Dendritic cell treated with granulocyte-macrophage colony-stimulating factor and Interleukin-4, amounts not matched to agents 40 ng/mL and 50 ng/mL, for 4 days (primary cell): ENCODE measurements at regions not wholly inside any gene's neighbourhood (a gene's known extent, or its start where the extent isn't known, plus 50 kb on each side); places are given as distances from the start of the nearest gene placed in this dataset.

ENCODE experiments used
- H3K27ac Mint-ChIP-seq: one replicate; pipeline ENCODE4 v1.8.0; 2022; ENCODE audit warnings: mild to moderate bottlenecking, mixed read lengths
- H3K27me3 Mint-ChIP-seq: one replicate; pipeline ENCODE4 v1.8.0; 2022; ENCODE audit warnings: mild to moderate bottlenecking, mixed read lengths
- H3K36me3 Mint-ChIP-seq: one replicate; pipeline ENCODE4 v1.8.0; 2022; ENCODE audit warnings: low read depth, mixed read lengths
- H3K4me1 Mint-ChIP-seq: one replicate; pipeline ENCODE4 v1.8.0; 2022; ENCODE audit warnings: low read depth, mixed read lengths
- H3K4me3 Mint-ChIP-seq: one replicate; pipeline ENCODE4 v1.8.0; 2022; ENCODE audit warnings: mild to moderate bottlenecking, moderate library complexity, mixed read lengths
- H3K9me3 Mint-ChIP-seq: one replicate; pipeline ENCODE4 v1.8.0; 2022; ENCODE audit warnings: mixed read lengths
- intact Hi-C: fragments of 100-400 bp; cut with micrococcal nuclease; formaldehyde crosslinking; loops from one replicate; pipeline ENCODE4 v1.15.0; 2022

DNA sequence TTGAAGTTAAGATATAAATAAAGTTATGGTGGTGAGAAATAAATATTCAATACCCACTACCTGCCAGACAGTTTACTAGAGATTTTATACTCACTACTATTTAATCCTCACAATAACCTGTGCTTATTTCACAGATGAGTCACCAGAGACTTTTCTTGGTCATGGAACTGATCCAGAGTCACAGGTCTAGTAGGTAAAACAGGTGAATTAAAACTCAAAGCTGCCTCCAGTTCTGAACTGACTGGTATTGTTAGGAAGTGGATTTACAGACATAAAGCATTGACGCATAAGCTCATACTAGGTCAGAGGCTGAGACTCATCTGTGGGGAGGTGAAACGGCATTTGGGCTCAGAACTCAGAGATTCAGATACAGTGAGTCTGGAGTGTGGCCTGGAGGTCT is 1009.9 kb downstream of the AGBL1 start:
- Mint-ChIP-seq H3K27me3 (no peaks in the 10 kb centered on the region), H3K27ac (no peak overlapping the region), H3K9me3 (peaks cover 23% of the 10 kb centered on the region), H3K36me3 (no peaks in the 10 kb centered on the region), H3K4me1 (no peaks in the 10 kb centered on the region), H3K4me3 (no peak overlapping the region)
- intact Hi-C loops = no loop called here

GRCh38 chr15:87083201-87083600 is 1003.5 kb downstream of the AGBL1 start:
- Mint-ChIP-seq H3K36me3 (no peaks in the 10 kb centered on the region), H3K4me3 (no peak overlapping the region), H3K27me3 (no peaks in the 10 kb centered on the region), H3K9me3 (peaks cover 40% of the 10 kb centered on the region), H3K4me1 (no peaks in the 10 kb centered on the region), H3K27ac (no peak overlapping the region)
- intact Hi-C loops = no loop called here

- intact Hi-C loops = no loop called here
Observed at GRCh38 chr15:87082581-87082980, 1002.9 kb downstream of the AGBL1 start.

GRCh38 chr15:87080547-87080946 is 1000.9 kb downstream of the AGBL1 start:
- intact Hi-C loops = no loop called here
- Mint-ChIP-seq H3K27ac (no peak overlapping the region), H3K27me3 (no peaks in the 10 kb centered on the region), H3K4me3 (no peak overlapping the region), H3K9me3 (peaks cover 34% of the 10 kb centered on the region), H3K4me1 (no peaks in the 10 kb centered on the region), H3K36me3 (no peaks in the 10 kb centered on the region)

More at GRCh38 chr15:87082581-87082980, 1002.9 kb downstream of the AGBL1 start:
- no peaks in the 10 kb centered on the region for H3K4me1 Mint-ChIP-seq
- H3K36me3 Mint-ChIP-seq = no peaks in the 10 kb centered on the region
- no peak overlapping the region for H3K4me3 Mint-ChIP-seq
- H3K27ac Mint-ChIP-seq = no peak overlapping the region
- peaks cover 34% of the 10 kb centered on the region for H3K9me3 Mint-ChIP-seq
- no peaks in the 10 kb centered on the region for H3K27me3 Mint-ChIP-seq
